Ammon's horn (tissue), 1 donor: ENCODE measurements at regions not wholly inside any gene's neighbourhood (a gene's known extent, or its start where the extent isn't known, plus 50 kb on each side); places are given as distances from the start of the nearest gene placed in this dataset.
"Not testable (repeated sequence)": the region's sequence is repeated elsewhere in the genome, so short reads cannot be mapped to it uniquely, and the experiment has no call there.

Experiments
- DNase-seq: peaks from one replicate; pipeline ENCODE4 v3.0.0-alpha.2; 2016; ENCODE audit warnings: low spot score

- DNase-seq = not testable (repeated sequence)
Measured at GRCh38 chr14:19126269-19127051, 159.2 kb downstream of the POTEM start.

- DNase-seq = not testable (repeated sequence)
Measured at GRCh38 chr14:19127664-19128435, 160.6 kb downstream of the POTEM start.

GRCh38 chr14:19131553-19131952 is 164.3 kb downstream of the POTEM start:
- not testable (repeated sequence) for DNase-seq

- DNase-seq = not testable (repeated sequence)
Measured at GRCh38 chr14:19132013-19132835, 165.0 kb downstream of the POTEM start.

GRCh38 chr14:19132836-19133120 is 165.5 kb downstream of the POTEM start:
- not testable (repeated sequence) for DNase-seq

- not testable (repeated sequence) for DNase-seq
Measured at GRCh38 chr14:19157106-19157709, 190.0 kb downstream of the POTEM start.

GRCh38 chr14:19158012-19158411 is 190.8 kb downstream of the POTEM start:
- not testable (repeated sequence) for DNase-seq

- not testable (repeated sequence) for DNase-seq
Measured at GRCh38 chr14:19158588-19158987, 191.4 kb downstream of the POTEM start.

GRCh38 chr14:19159003-19159625 is 191.9 kb downstream of the POTEM start:
- not testable (repeated sequence) for DNase-seq

GRCh38 chr14:19160379-19160778 is 193.1 kb downstream of the POTEM start:
- DNase-seq = not testable (repeated sequence)

- not testable (repeated sequence) for DNase-seq
Measured at GRCh38 chr14:19161251-19162033, 194.2 kb downstream of the POTEM start.

- not testable (repeated sequence) for DNase-seq
Measured at GRCh38 chr14:19162034-19162706, 194.9 kb downstream of the POTEM start.

GRCh38 chr14:19162920-19163319 is 195.7 kb downstream of the POTEM start:
- DNase-seq = not testable (repeated sequence)

- not testable (repeated sequence) for DNase-seq
Measured at GRCh38 chr14:19163891-19164290, 196.7 kb downstream of the POTEM start.

GRCh38 chr14:19164426-19164825 is 197.2 kb downstream of the POTEM start:
- not testable (repeated sequence) for DNase-seq

GRCh38 chr14:19166056-19166455 is 198.8 kb downstream of the POTEM start:
- DNase-seq = not testable (repeated sequence)

- not testable (repeated sequence) for DNase-seq
Measured at GRCh38 chr14:19167454-19168190, 200.4 kb downstream of the POTEM start.

- not testable (repeated sequence) for DNase-seq
Measured at GRCh38 chr14:19168261-19168660, 201.0 kb downstream of the POTEM start.
